ENCODE measurements at regions not wholly inside any gene's neighbourhood (a gene's known extent, or its start where the extent isn't known, plus 50 kb on each side); places are given as distances from the start of the nearest gene placed in this dataset.
"Not testable (repeated sequence)": the region's sequence is repeated elsewhere in the genome, so short reads cannot be mapped to it uniquely, and the experiment has no call there.

GRCh38 chr20:63145156-63145555, 70.8 kb downstream of the YTHDF1 start:
- DNase-seq (ENCODE audit: low read depth in 2 of 2), result no peak

GRCh38 chr20:63142933-63143332, 73.0 kb downstream of the YTHDF1 start:
- DNase-seq (ENCODE audit: low read depth in 2 of 2), result no peak

- DNase-seq (ENCODE audit: low read depth in 2 of 2), result no peak
Observed at GRCh38 chr20:63141531-63141930, 74.4 kb downstream of the YTHDF1 start.

- no peak for DNase-seq (ENCODE audit: low read depth in 2 of 2)
Observed at GRCh38 chr20:63140514-63141433, 75.2 kb downstream of the YTHDF1 start.

GRCh38 chr20:63139837-63140236, 76.1 kb downstream of the YTHDF1 start:
- DNase-seq (ENCODE audit: low read depth in 2 of 2), result no peak

GRCh38 chr20:63139356-63139755, 76.6 kb downstream of the YTHDF1 start:
- no peak for DNase-seq (ENCODE audit: low read depth in 2 of 2)

GRCh38 chr20:63138855-63139341, 77.0 kb downstream of the YTHDF1 start:
- no peak for DNase-seq (ENCODE audit: low read depth in 2 of 2)

GRCh38 chr20:63137851-63138415, 78.0 kb downstream of the YTHDF1 start:
- no peak for DNase-seq (ENCODE audit: low read depth in 2 of 2)

- DNase-seq (ENCODE audit: low read depth in 2 of 2), result no peak
Observed at GRCh38 chr20:63136296-63136695, 79.6 kb downstream of the YTHDF1 start.

GRCh38 chr20:63135411-63135810, 80.5 kb downstream of the YTHDF1 start:
- no peak for DNase-seq (ENCODE audit: low read depth in 2 of 2)

GRCh38 chr20:63134711-63135361, 81.1 kb downstream of the YTHDF1 start:
- DNase-seq (ENCODE audit: low read depth in 2 of 2), result not testable (repeated sequence)

GRCh38 chr20:63134201-63134612, 81.7 kb downstream of the YTHDF1 start:
- DNase-seq (ENCODE audit: low read depth in 2 of 2), result no peak

GRCh38 chr20:63133481-63134091, 82.3 kb downstream of the YTHDF1 start:
- no peak for DNase-seq (ENCODE audit: low read depth in 2 of 2)

- DNase-seq (ENCODE audit: low read depth in 2 of 2), result no peak
Observed at GRCh38 chr20:63132715-63133471, 83.0 kb downstream of the YTHDF1 start.

GRCh38 chr20:63132131-63132714, 83.7 kb downstream of the YTHDF1 start:
- no peak for DNase-seq (ENCODE audit: low read depth in 2 of 2)

GRCh38 chr20:63130658-63131577, 85.0 kb downstream of the YTHDF1 start:
- DNase-seq (ENCODE audit: low read depth in 2 of 2), result no peak

GRCh38 chr20:63129991-63130657, 85.8 kb downstream of the YTHDF1 start:
- DNase-seq (ENCODE audit: low read depth in 2 of 2), result no peak

GRCh38 chr20:63129376-63129965, 86.5 kb downstream of the YTHDF1 start:
- no peak for DNase-seq (ENCODE audit: low read depth in 2 of 2)

- no peak for DNase-seq (ENCODE audit: low read depth in 2 of 2)
Observed at GRCh38 chr20:63128956-63129355, 87.0 kb downstream of the YTHDF1 start.
